Calu3 (cell line): ENCODE measurements at regions not wholly inside any gene's neighbourhood (a gene's known extent, or its start where the extent isn't known, plus 50 kb on each side); places are given as distances from the start of the nearest gene placed in this dataset.

Experiments
- BruUV-seq: library from RNA; stranded (reverse); fragments of 400-500 nt; replicated peaks from 2 replicates; lab custom pipeline; 2021; lab: Mats Ljungman, UMichigan
- CTCF ChIA-PET: fragments of 300-600 bp; sonication (Branson Sonifier 250); formaldehyde crosslinking; loops from one replicate; lab custom pipeline; 2022; ENCODE audit warnings: antibody characterized with exemption; lab: Charles Lee
- DNase-seq: peaks from one replicate; pipeline ENCODE4 v3.0.0; 2022
- H3K27ac Mint-ChIP-seq: one replicate; pipeline ENCODE4 v1.8.0; 2022; ENCODE audit warnings: mixed read lengths; ENCODE audit not compliant: unreplicated experiment
- H3K27me3 Mint-ChIP-seq: one replicate; pipeline ENCODE4 v1.8.0; 2022; ENCODE audit warnings: mixed read lengths; ENCODE audit not compliant: unreplicated experiment
- H3K36me3 Mint-ChIP-seq: one replicate; pipeline ENCODE4 v1.8.0; 2022; ENCODE audit warnings: mild to moderate bottlenecking, moderate library complexity, mixed read lengths; ENCODE audit not compliant: insufficient read depth, unreplicated experiment
- H3K4me1 Mint-ChIP-seq: one replicate; pipeline ENCODE4 v1.8.0; 2022; ENCODE audit warnings: mild to moderate bottlenecking, low read depth, mixed read lengths; ENCODE audit not compliant: unreplicated experiment
- H3K4me3 Mint-ChIP-seq: one replicate; pipeline ENCODE4 v1.8.0; 2022; ENCODE audit warnings: mild to moderate bottlenecking, low read depth, moderate library complexity, mixed read lengths; ENCODE audit not compliant: unreplicated experiment
- H3K9me3 Mint-ChIP-seq: one replicate; pipeline ENCODE4 v1.8.0; 2022; ENCODE audit warnings: low read depth, mixed read lengths; ENCODE audit not compliant: unreplicated experiment
- CTCF ChIP-seq: fragments of 200-600 bp; IDR thresholded peaks from one replicate; pipeline ENCODE4 v1.8.0; 2022; ENCODE audit warnings: antibody characterized with exemption; ENCODE audit not compliant: unreplicated experiment
- intact Hi-C: fragments of 100-400 bp; cut with micrococcal nuclease; formaldehyde crosslinking; loops from one replicate; pipeline ENCODE4 v1.10.0; 2022; ENCODE audit not compliant: unreplicated experiment

GRCh38 chr14:84543859-84544258 lies 986.1 kb upstream of the FLRT2 start:
- CTCF ChIA-PET: no interaction called here
- intact Hi-C loops: no loop called here
- no peak overlapping the region for H3K27ac Mint-ChIP-seq

GRCh38 chr14:84544486-84545131 lies 985.3 kb upstream of the FLRT2 start:
- Mint-ChIP-seq H3K9me3 (peaks cover 10% of the 10 kb centered on the region), H3K27me3 (no peaks in the 10 kb centered on the region), H3K4me1 (no peaks in the 10 kb centered on the region), H3K36me3 (no peaks in the 10 kb centered on the region), H3K27ac (no peak overlapping the region), H3K4me3 (no peak overlapping the region)
- no peak for DNase-seq
- no TSS peak for BruUV-seq
- CTCF ChIA-PET: no interaction called here
- intact Hi-C loops: no loop called here
- no peak for TF ChIP-seq CTCF

More at GRCh38 chr14:84543859-84544258, 986.1 kb upstream of the FLRT2 start:
- TF ChIP-seq CTCF: no peak
- H3K4me1 Mint-ChIP-seq: no peaks in the 10 kb centered on the region
- no TSS peak for BruUV-seq
- H3K36me3 Mint-ChIP-seq: no peaks in the 10 kb centered on the region
- H3K4me3 Mint-ChIP-seq: no peak overlapping the region
- H3K27me3 Mint-ChIP-seq: no peaks in the 10 kb centered on the region
- DNase-seq: no peak
- peaks cover 7% of the 10 kb centered on the region for H3K9me3 Mint-ChIP-seq

GRCh38 chr14:84546236-84546635 lies 983.7 kb upstream of the FLRT2 start:
- Mint-ChIP-seq H3K27ac (no peak overlapping the region), H3K36me3 (no peaks in the 10 kb centered on the region), H3K4me3 (no peak overlapping the region), H3K9me3 (peaks cover 14% of the 10 kb centered on the region), H3K4me1 (no peaks in the 10 kb centered on the region), H3K27me3 (no peaks in the 10 kb centered on the region)
- TF ChIP-seq CTCF: no peak
- no peak for DNase-seq
- no TSS peak for BruUV-seq
- CTCF ChIA-PET: no interaction called here
- intact Hi-C loops: no loop called here

- Mint-ChIP-seq H3K36me3 (no peaks in the 10 kb centered on the region), H3K9me3 (peaks cover 21% of the 10 kb centered on the region), H3K27ac (no peak overlapping the region), H3K4me3 (no peak overlapping the region), H3K4me1 (no peaks in the 10 kb centered on the region), H3K27me3 (no peaks in the 10 kb centered on the region)
- DNase-seq: no peak
- no TSS peak for BruUV-seq
- CTCF ChIA-PET: no interaction called here
- intact Hi-C loops: no loop called here
- no peak for TF ChIP-seq CTCF
These were observed 975.8 kb upstream of the FLRT2 start for GRCh38 chr14:84554136-84554535.
